HepG2 (cell line): ENCODE measurements at regions not wholly inside any gene's neighbourhood (a gene's known extent, or its start where the extent isn't known, plus 50 kb on each side); places are given as distances from the start of the nearest gene placed in this dataset.

ENCODE experiments used
- EEA1 ChIP-seq: sonication (generic); formaldehyde crosslinking; IDR thresholded peaks from 2 replicates; pipeline ENCODE4 v1.5.1; 2020; ENCODE audit warnings: mild to moderate bottlenecking, missing genetic modification reagents, borderline replicate concordance
- HNRNPL ChIP-seq: fragments of 200-400 bp; formaldehyde crosslinking; IDR thresholded peaks from 2 replicates; pipeline ENCODE4 v1.6.1; 2017; ENCODE audit warnings: mild to moderate bottlenecking, low read depth, low read length
- NCOA2 ChIP-seq: sonication (generic); formaldehyde crosslinking; IDR thresholded peaks from 2 replicates; pipeline ENCODE4 v1.8.0; 2022; ENCODE audit warnings: inconsistent platforms
- ZNF570 ChIP-seq: sonication (generic); formaldehyde crosslinking; IDR thresholded peaks from 2 replicates; pipeline ENCODE4 v1.4.0; 2020; ENCODE audit warnings: mild to moderate bottlenecking, missing genetic modification reagents, borderline replicate concordance
- TF ChIP-seq, protein P1 (sequence below): IDR thresholded peaks from 2 replicates; pipeline ENCODE4 v1.6.1; 2016; ENCODE audit warnings: low read depth, missing genetic modification reagents, missing compliant biosample characterization
- TF ChIP-seq, protein P2 (sequence below): sonication (generic); formaldehyde crosslinking; IDR thresholded peaks from 2 replicates; pipeline ENCODE4 v1.4.0; 2020; ENCODE audit warnings: mild to moderate bottlenecking, missing genetic modification reagents

DNA sequence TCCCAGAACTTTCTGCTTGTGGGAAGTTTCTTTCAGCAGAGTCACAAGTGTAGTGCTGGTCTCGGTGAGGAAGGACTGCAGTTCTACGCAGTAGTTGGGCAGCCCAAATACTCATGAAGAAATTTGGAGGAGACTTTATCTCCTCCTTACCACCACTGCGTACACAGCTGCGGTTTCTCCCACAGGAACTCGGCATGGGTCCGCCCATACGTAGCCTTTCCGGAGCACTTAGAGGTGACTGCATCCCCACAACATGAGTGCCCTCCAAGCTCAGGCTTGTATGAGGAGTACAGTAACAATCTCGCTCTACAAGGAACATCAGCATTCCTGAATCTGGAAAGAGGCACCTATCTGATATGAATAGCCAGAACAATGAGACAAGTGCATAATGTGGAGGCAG, 549.2 kb upstream of the SEMA3D start (continued):
- TF ChIP-seq, protein P1, sequence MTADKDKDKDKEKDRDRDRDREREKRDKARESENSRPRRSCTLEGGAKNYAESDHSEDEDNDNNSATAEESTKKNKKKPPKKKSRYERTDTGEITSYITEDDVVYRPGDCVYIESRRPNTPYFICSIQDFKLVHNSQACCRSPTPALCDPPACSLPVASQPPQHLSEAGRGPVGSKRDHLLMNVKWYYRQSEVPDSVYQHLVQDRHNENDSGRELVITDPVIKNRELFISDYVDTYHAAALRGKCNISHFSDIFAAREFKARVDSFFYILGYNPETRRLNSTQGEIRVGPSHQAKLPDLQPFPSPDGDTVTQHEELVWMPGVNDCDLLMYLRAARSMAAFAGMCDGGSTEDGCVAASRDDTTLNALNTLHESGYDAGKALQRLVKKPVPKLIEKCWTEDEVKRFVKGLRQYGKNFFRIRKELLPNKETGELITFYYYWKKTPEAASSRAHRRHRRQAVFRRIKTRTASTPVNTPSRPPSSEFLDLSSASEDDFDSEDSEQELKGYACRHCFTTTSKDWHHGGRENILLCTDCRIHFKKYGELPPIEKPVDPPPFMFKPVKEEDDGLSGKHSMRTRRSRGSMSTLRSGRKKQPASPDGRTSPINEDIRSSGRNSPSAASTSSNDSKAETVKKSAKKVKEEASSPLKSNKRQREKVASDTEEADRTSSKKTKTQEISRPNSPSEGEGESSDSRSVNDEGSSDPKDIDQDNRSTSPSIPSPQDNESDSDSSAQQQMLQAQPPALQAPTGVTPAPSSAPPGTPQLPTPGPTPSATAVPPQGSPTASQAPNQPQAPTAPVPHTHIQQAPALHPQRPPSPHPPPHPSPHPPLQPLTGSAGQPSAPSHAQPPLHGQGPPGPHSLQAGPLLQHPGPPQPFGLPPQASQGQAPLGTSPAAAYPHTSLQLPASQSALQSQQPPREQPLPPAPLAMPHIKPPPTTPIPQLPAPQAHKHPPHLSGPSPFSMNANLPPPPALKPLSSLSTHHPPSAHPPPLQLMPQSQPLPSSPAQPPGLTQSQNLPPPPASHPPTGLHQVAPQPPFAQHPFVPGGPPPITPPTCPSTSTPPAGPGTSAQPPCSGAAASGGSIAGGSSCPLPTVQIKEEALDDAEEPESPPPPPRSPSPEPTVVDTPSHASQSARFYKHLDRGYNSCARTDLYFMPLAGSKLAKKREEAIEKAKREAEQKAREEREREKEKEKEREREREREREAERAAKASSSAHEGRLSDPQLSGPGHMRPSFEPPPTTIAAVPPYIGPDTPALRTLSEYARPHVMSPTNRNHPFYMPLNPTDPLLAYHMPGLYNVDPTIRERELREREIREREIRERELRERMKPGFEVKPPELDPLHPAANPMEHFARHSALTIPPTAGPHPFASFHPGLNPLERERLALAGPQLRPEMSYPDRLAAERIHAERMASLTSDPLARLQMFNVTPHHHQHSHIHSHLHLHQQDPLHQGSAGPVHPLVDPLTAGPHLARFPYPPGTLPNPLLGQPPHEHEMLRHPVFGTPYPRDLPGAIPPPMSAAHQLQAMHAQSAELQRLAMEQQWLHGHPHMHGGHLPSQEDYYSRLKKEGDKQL (CRISPR knock-in tag), result no peak
- TF ChIP-seq ZNF570 (CRISPR knock-in tag) (no peak), EEA1 (CRISPR knock-in tag) (no peak), NCOA2 (no peak), HNRNPL (no peak)
- TF ChIP-seq, protein P2, sequence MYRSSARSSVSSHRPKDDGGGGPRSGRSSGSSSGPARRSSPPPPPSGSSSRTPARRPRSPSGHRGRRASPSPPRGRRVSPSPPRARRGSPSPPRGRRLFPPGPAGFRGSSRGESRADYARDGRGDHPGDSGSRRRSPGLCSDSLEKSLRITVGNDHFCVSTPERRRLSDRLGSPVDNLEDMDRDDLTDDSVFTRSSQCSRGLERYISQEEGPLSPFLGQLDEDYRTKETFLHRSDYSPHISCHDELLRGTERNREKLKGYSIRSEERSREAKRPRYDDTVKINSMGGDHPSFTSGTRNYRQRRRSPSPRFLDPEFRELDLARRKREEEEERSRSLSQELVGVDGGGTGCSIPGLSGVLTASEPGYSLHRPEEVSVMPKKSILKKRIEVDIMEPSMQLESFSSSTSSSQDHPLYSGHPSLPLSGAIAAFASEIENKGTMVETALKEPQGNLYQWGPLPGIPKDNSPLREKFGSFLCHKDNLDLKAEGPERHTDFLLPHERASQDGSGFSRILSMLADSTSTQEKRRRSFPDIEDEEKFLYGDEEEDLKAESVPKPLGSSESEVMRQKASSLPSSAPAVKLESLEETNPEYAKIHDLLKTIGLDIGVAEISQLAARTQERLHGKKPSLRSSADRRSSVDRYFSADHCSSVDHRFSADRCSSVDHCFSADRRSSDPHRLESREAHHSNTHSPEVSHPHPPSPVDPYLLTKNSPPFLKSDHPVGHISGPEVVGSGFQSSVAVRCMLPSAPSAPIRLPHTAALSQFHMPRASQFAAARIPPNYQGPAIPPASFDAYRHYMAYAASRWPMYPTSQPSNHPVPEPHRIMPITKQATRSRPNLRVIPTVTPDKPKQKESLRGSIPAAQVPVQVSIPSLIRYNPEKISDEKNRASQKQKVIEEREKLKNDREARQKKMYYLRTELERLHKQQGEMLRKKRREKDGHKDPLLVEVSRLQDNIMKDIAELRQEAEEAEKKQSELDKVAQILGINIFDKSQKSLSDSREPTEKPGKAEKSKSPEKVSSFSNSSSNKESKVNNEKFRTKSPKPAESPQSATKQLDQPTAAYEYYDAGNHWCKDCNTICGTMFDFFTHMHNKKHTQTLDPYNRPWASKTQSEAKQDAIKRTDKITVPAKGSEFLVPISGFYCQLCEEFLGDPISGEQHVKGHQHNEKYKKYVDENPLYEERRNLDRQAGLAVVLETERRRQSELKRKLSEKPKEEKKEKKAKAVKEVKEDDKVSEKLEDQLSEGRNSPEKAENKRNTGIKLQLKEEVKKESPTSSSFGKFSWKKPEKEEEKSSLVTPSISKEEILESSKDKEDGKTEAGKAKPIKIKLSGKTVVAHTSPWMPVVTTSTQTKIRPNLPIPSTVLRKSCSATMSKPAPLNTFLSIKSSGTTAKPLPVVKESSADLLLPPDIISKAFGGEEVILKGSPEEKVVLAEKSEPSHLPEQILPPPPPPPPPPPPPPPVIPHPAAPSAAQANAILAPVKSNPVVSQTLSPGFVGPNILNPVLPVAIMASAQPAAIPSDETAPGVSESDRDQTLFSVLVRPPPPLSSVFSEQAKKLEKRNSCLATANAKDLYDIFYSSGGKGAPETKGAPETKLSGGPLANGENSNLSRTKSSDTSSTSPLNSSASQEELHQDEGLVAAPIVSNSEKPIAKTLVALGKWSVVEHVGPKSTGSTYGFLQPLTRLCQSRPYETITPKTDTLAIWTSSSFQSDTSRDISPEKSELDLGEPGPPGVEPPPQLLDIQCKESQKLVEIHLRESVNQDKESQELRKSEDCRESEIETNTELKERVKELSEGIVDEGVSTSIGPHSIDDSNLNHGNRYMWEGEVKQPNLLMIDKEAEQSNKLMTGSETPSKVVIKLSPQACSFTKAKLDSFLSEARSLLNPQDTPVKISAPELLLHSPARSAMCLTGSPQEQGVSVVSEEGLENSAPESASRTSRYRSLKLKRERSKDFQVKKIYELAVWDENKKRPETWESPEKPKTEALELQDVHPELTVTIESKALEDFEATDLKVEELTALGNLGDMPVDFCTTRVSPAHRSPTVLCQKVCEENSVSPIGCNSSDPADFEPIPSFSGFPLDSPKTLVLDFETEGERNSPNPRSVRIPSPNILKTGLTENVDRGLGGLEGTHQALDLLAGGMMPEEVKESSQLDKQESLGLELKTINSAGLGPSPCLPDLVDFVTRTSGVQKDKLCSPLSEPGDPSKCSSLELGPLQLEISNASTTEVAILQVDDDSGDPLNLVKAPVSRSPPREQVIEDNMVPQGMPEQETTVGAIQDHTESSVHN (CRISPR knock-in tag), result no peak
